Caco-2 (cell line): ENCODE measurements at regions not wholly inside any gene's neighbourhood (a gene's known extent, or its start where the extent isn't known, plus 50 kb on each side); places are given as distances from the start of the nearest gene placed in this dataset.

Experiments used
- BruUV-seq: library from RNA; stranded (reverse); fragments of 400-500 nt; replicated peaks from 2 replicates; lab custom pipeline; 2021; lab: Mats Ljungman, UMichigan
- CTCF ChIA-PET: fragments of 300-600 bp; sonication (Branson Sonifier 250); formaldehyde crosslinking; loops from one replicate; lab custom pipeline; 2022; ENCODE audit warnings: antibody characterized with exemption; lab: Charles Lee
- POLR2A ChIA-PET: fragments of 300-600 bp; sonication (Branson Sonifier 250); formaldehyde crosslinking; loops from one replicate; lab custom pipeline; 2022; ENCODE audit warnings: antibody characterized with exemption; lab: Charles Lee
- DNase-seq, 2 experiments: peaks; one replicate each; pipeline versions ENCODE4 v3.0.0 to v3.0.0-alpha.2; 2020 to 2022
- H3K27me3 ChIP-seq: replicated peaks from 2 replicates; pipeline ENCODE4 v1.6.0; 2011; ENCODE audit warnings: low read length; ENCODE audit not compliant: control insufficient read depth, insufficient read depth
- H3K36me3 ChIP-seq: 2 replicates; pipeline ENCODE4 v1.5.1; 2011; ENCODE audit warnings: low read length; ENCODE audit not compliant: control insufficient read depth, insufficient read depth
- H3K4me1 ChIP-seq: fragments of 250-450 bp; sonication (Bioruptor Pico); 2 replicates; pipeline ENCODE4 v1.5.1; 2020; ENCODE audit warnings: mild to moderate bottlenecking
- H3K4me3 ChIP-seq: 2 replicates; pipeline ENCODE4 v1.5.1; 2011; ENCODE audit warnings: low read depth, mild to moderate bottlenecking, control low read depth, low read length
- H3K9me3 ChIP-seq: fragments of 250-450 bp; sonication (Bioruptor Pico); 2 replicates; pipeline ENCODE4 v1.5.1; 2020; ENCODE audit warnings: mild to moderate bottlenecking, moderate library complexity
- H3K27ac Mint-ChIP-seq: one replicate; pipeline ENCODE4 v1.8.0; 2022; ENCODE audit warnings: mixed read lengths; ENCODE audit not compliant: unreplicated experiment
- H3K27me3 Mint-ChIP-seq: one replicate; pipeline ENCODE4 v1.8.0; 2022; ENCODE audit warnings: mixed read lengths; ENCODE audit not compliant: insufficient read depth, unreplicated experiment
- H3K36me3 Mint-ChIP-seq: one replicate; pipeline ENCODE4 v1.8.0; 2022; ENCODE audit warnings: mild to moderate bottlenecking, mixed read lengths; ENCODE audit not compliant: insufficient read depth, unreplicated experiment
- H3K4me1 Mint-ChIP-seq: one replicate; pipeline ENCODE4 v1.8.0; 2022; ENCODE audit warnings: low read depth, mixed read lengths; ENCODE audit not compliant: unreplicated experiment
- H3K4me3 Mint-ChIP-seq: one replicate; pipeline ENCODE4 v1.8.0; 2022; ENCODE audit warnings: mild to moderate bottlenecking, moderate library complexity, mixed read lengths; ENCODE audit not compliant: unreplicated experiment
- H3K9me3 Mint-ChIP-seq: one replicate; pipeline ENCODE4 v1.8.0; 2022; ENCODE audit warnings: mixed read lengths; ENCODE audit not compliant: unreplicated experiment
- intact Hi-C: fragments of 100-400 bp; cut with micrococcal nuclease; formaldehyde crosslinking; loops from one replicate; pipeline ENCODE4 v1.10.0; 2022; ENCODE audit not compliant: unreplicated experiment
- TF ChIP-seq, protein P1 (sequence below), 2 experiments: fragments of 200-600 bp in 1 of 2; IDR thresholded peaks; 1 replicate in 1 of 2; 2 replicates in 1 of 2; pipeline versions ENCODE4 v1.5.1 to v1.8.0; 2011 to 2022; ENCODE audit warnings: antibody characterized with exemption in 1 of 2, control low read depth in 1 of 2, inconsistent platforms in 1 of 2, low read depth in 1 of 2, low read length in 1 of 2, mild to moderate bottlenecking in 1 of 2, moderate library complexity in 1 of 2; ENCODE audit not compliant: insufficient read depth in 1 of 2, severe bottlenecking in 1 of 2, unreplicated experiment in 1 of 2

DNA sequence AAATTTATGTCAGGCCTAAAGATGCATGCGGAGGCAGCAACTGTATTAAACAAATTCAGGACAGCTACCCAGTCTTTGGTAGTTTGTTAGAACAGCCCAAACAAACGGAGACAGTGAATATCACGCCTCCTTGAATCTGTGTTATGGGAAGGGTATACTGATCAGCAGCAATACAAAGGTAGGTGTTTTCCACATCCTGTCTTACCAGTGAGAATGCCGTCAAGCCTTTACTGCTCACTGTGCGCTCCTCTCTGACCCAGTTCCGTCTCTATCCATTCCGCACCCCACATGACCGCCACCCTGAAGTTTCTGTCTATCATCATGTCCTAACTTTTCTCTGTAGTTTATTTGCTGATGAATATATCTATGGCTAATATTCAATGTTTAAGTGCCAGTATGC, 473.3 kb downstream of the LPIN1 start:
- no peaks in the 10 kb centered on the region for H3K4me1 ChIP-seq
- peaks cover 31% of the 10 kb centered on the region for H3K9me3 Mint-ChIP-seq
- ChIA-PET CTCF (no interaction called here), POLR2A (no interaction called here)
- no peak overlapping the region for H3K27ac Mint-ChIP-seq
- BruUV-seq, result no TSS peak
- H3K36me3 ChIP-seq, result no peaks in the 10 kb centered on the region
- H3K36me3 Mint-ChIP-seq, result no peaks in the 10 kb centered on the region
- no peak overlapping the region for H3K4me3 Mint-ChIP-seq
- H3K4me1 Mint-ChIP-seq, result no peaks in the 10 kb centered on the region
- H3K27me3 ChIP-seq, result no peaks in the 10 kb centered on the region
- H3K4me3 ChIP-seq, result no peak overlapping the region
- TF ChIP-seq, protein P1, sequence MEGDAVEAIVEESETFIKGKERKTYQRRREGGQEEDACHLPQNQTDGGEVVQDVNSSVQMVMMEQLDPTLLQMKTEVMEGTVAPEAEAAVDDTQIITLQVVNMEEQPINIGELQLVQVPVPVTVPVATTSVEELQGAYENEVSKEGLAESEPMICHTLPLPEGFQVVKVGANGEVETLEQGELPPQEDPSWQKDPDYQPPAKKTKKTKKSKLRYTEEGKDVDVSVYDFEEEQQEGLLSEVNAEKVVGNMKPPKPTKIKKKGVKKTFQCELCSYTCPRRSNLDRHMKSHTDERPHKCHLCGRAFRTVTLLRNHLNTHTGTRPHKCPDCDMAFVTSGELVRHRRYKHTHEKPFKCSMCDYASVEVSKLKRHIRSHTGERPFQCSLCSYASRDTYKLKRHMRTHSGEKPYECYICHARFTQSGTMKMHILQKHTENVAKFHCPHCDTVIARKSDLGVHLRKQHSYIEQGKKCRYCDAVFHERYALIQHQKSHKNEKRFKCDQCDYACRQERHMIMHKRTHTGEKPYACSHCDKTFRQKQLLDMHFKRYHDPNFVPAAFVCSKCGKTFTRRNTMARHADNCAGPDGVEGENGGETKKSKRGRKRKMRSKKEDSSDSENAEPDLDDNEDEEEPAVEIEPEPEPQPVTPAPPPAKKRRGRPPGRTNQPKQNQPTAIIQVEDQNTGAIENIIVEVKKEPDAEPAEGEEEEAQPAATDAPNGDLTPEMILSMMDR (IDR thresholded peaks at IDR 0.05; ENCODE audit: insufficient read depth in 1 of 2, low read depth in 1 of 2, low read length in 1 of 2, severe bottlenecking in 1 of 2, unreplicated experiment in 1 of 2), result no peak
- H3K27me3 Mint-ChIP-seq, result no peaks in the 10 kb centered on the region
- no peak for DNase-seq
- H3K9me3 ChIP-seq, result peaks cover 10% of the 10 kb centered on the region
- intact Hi-C loops, result no loop called here

DNA sequence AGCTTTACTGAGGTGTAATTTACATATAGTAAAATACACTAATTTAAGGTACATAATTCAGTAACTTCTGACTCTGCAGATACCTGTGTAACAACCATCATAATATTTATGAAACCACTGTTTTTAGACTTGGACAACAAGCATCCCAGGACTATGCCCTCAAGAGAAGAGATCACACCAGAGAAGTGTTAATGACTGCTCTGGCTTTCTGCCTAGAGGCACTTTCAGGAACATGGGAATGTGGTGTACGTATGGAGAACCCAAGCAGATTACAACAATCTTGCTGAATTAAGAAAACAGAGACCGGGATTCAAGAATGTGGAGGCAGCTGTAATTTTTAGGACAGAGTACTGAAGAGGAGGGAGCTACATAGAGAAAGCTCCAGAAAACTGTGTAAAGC, 475.2 kb downstream of the LPIN1 start:
- no peaks in the 10 kb centered on the region for H3K36me3 Mint-ChIP-seq
- H3K27me3 ChIP-seq, result no peaks in the 10 kb centered on the region
- no peak overlapping the region for H3K4me3 ChIP-seq
- POLR2A ChIA-PET, result no interaction called here
- CTCF ChIA-PET, result no interaction called here
- peaks cover 10% of the 10 kb centered on the region for H3K9me3 ChIP-seq
- no peaks in the 10 kb centered on the region for H3K36me3 ChIP-seq
- DNase-seq, result no peak
- H3K9me3 Mint-ChIP-seq, result peaks cover 49% of the 10 kb centered on the region
- H3K27ac Mint-ChIP-seq, result no peak overlapping the region
- TF ChIP-seq, protein P1 (IDR thresholded peaks at IDR 0.05; ENCODE audit: insufficient read depth in 1 of 2, low read depth in 1 of 2, low read length in 1 of 2, severe bottlenecking in 1 of 2, unreplicated experiment in 1 of 2), result no peak
- H3K4me3 Mint-ChIP-seq, result no peak overlapping the region
- intact Hi-C loops, result no loop called here
- H3K4me1 ChIP-seq, result no peaks in the 10 kb centered on the region
- H3K4me1 Mint-ChIP-seq, result no peaks in the 10 kb centered on the region
- no peaks in the 10 kb centered on the region for H3K27me3 Mint-ChIP-seq
- BruUV-seq, result no TSS peak

DNA sequence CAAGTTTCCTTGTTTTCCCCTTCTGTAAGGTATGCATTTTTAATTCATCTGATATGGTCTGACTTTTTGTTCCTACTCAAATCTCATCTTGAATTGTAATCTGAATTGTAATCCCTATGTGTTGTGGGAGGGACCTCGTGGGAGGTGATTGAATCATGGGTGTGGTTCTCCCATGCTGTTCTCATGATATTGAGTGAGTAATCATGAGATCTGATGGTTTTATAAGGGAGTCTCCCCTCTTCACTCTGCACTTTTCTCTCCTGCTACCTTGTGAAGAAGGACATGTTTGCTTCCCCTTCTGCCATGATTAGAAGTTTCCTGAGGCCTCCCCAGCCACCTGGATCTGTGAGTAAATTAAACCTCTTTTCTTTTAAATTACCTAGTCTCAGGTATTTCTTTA, 476.1 kb downstream of the LPIN1 start:
- H3K36me3 Mint-ChIP-seq, result no peaks in the 10 kb centered on the region

More for the DNA sequence above, 476.1 kb downstream of the LPIN1 start:
- Mint-ChIP-seq H3K4me1 (no peaks in the 10 kb centered on the region), H3K4me3 (no peak overlapping the region), H3K27me3 (no peaks in the 10 kb centered on the region), H3K27ac (no peak overlapping the region), H3K9me3 (peaks cover 49% of the 10 kb centered on the region)
- no peaks in the 10 kb centered on the region for H3K4me1 ChIP-seq
- BruUV-seq, result no TSS peak
- TF ChIP-seq, protein P1 (IDR thresholded peaks at IDR 0.05; ENCODE audit: insufficient read depth in 1 of 2, low read depth in 1 of 2, low read length in 1 of 2, severe bottlenecking in 1 of 2, unreplicated experiment in 1 of 2), result no peak
- H3K4me3 ChIP-seq, result no peak overlapping the region
- CTCF ChIA-PET, result no interaction called here
- POLR2A ChIA-PET, result no interaction called here
- H3K9me3 ChIP-seq, result peaks cover 10% of the 10 kb centered on the region
- DNase-seq, result no peak
- H3K27me3 ChIP-seq, result no peaks in the 10 kb centered on the region
- no peaks in the 10 kb centered on the region for H3K36me3 ChIP-seq
- intact Hi-C loops, result no loop called here
